ENCODE measurements at regions not wholly inside any gene's neighbourhood (a gene's known extent, or its start where the extent isn't known, plus 50 kb on each side); places are given as distances from the start of the nearest gene placed in this dataset.

- no peak for TF ChIP-seq HIC1 (tag by site-specific recombination; IDR thresholded peaks at IDR 0.05)
- TF ChIP-seq ZNF585B (tag by site-specific recombination; IDR thresholded peaks at IDR 0.05): no peak
- no peak for TF ChIP-seq ZNF174 (tag by site-specific recombination; IDR thresholded peaks at IDR 0.05)
These were observed 64.1 kb upstream of the SSX2IP start (continued) for GRCh38 chr1:84754386-84754703.

GRCh38 chr1:84753516-84754385 is 63.5 kb upstream of the SSX2IP start:
- H3K4me1 ChIP-seq (ENCODE audit: control insufficient read depth, insufficient read depth, low read length): no peaks in the 10 kb centered on the region
- H3K9me3 ChIP-seq (ENCODE audit: control insufficient read depth, insufficient read depth, low read depth, low read length): no peaks in the 10 kb centered on the region
- ChIA-PET CTCF (interaction anchor here (0.6 to 2.5 kb wide), 49 partner anchors 8 to 851 kb away, joined by 3 to 29 read pairs (median 4); partner anchors contain the start of genes GNG5, PRKACB and SPATA1), POLR2A (no interaction called here)
- no peak overlapping the region for H3K27ac ChIP-seq (ENCODE audit: extremely low read depth, low read depth, low read length)
- H3K4me3 ChIP-seq (ENCODE audit: low read depth, low read length): no peak overlapping the region
- no peaks in the 10 kb centered on the region for H3K36me3 ChIP-seq (ENCODE audit: control insufficient read depth in 2 of 2, insufficient read depth in 1 of 2, low read length in 2 of 2)
- TF ChIP-seq SP7 (tag by site-specific recombination; IDR thresholded peaks at IDR 0.05) (0 out of 2 replicates have a peak, but pooled peaks have one; percentile 26), ZFP41 (tag by site-specific recombination; IDR thresholded peaks at IDR 0.05; ENCODE audit: borderline replicate concordance) (no peak), ZNF792 (tag by site-specific recombination; IDR thresholded peaks at IDR 0.05) (no peak), ZNF350 (tag by site-specific recombination; IDR thresholded peaks at IDR 0.05) (no peak), ZNF341 (tag by site-specific recombination; IDR thresholded peaks at IDR 0.05; ENCODE audit: low read depth) (no peak), ZNF677 (tag by site-specific recombination; IDR thresholded peaks at IDR 0.05) (no peak), BCL11B (tag by site-specific recombination; IDR thresholded peaks at IDR 0.05; ENCODE audit: low read depth) (no peak), ZNF654 (tag by site-specific recombination; IDR thresholded peaks at IDR 0.05; ENCODE audit: low read depth) (peak; percentile 98), ZNF561 (tag by site-specific recombination; IDR thresholded peaks at IDR 0.05; ENCODE audit: borderline replicate concordance) (0 out of 2 replicates have a peak, but pooled peaks have one; percentile 53), ZNF660 (tag by site-specific recombination; IDR thresholded peaks at IDR 0.05) (0 out of 2 replicates have a peak, but pooled peaks have one; percentile 52), WT1 (tag by site-specific recombination; IDR thresholded peaks at IDR 0.05) (0 out of 2 replicates have a peak, but pooled peaks have one; percentile 14), SALL2 (tag by site-specific recombination; IDR thresholded peaks at IDR 0.05; ENCODE audit: borderline replicate concordance) (no peak), MYNN (tag by site-specific recombination; IDR thresholded peaks at IDR 0.05; ENCODE audit: borderline replicate concordance) (no peak), ZNF501 (tag by site-specific recombination; IDR thresholded peaks at IDR 0.05) (peak; percentile 21; the same call in 1 of the 2 replicates), OVOL3 (tag by site-specific recombination; IDR thresholded peaks at IDR 0.05) (no peak), ZNF302 (tag by site-specific recombination; IDR thresholded peaks at IDR 0.05; ENCODE audit: low read depth) (no peak), ZNF2 (tag by site-specific recombination; IDR thresholded peaks at IDR 0.05) (peak; percentile 97), ZFP37 (tag by site-specific recombination; IDR thresholded peaks at IDR 0.05) (0 out of 2 replicates have a peak, but pooled peaks have one; percentile 39), AEBP2 (tag by site-specific recombination; IDR thresholded peaks at IDR 0.05; ENCODE audit: borderline replicate concordance) (no peak), ZNF521 (tag by site-specific recombination; IDR thresholded peaks at IDR 0.05) (no peak), ZNF214 (tag by site-specific recombination; IDR thresholded peaks at IDR 0.05; ENCODE audit: borderline replicate concordance) (no peak)
- TF ChIP-seq, protein P1, sequence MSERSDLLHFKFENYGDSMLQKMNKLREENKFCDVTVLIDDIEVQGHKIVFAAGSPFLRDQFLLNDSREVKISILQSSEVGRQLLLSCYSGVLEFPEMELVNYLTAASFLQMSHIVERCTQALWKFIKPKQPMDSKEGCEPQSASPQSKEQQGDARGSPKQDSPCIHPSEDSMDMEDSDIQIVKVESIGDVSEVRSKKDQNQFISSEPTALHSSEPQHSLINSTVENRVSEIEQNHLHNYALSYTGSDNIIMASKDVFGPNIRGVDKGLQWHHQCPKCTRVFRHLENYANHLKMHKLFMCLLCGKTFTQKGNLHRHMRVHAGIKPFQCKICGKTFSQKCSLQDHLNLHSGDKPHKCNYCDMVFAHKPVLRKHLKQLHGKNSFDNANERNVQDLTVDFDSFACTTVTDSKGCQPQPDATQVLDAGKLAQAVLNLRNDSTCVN (tag by site-specific recombination; optimal IDR thresholded peaks at IDR 0.05): no peak
- TF ChIP-seq, protein P2, sequence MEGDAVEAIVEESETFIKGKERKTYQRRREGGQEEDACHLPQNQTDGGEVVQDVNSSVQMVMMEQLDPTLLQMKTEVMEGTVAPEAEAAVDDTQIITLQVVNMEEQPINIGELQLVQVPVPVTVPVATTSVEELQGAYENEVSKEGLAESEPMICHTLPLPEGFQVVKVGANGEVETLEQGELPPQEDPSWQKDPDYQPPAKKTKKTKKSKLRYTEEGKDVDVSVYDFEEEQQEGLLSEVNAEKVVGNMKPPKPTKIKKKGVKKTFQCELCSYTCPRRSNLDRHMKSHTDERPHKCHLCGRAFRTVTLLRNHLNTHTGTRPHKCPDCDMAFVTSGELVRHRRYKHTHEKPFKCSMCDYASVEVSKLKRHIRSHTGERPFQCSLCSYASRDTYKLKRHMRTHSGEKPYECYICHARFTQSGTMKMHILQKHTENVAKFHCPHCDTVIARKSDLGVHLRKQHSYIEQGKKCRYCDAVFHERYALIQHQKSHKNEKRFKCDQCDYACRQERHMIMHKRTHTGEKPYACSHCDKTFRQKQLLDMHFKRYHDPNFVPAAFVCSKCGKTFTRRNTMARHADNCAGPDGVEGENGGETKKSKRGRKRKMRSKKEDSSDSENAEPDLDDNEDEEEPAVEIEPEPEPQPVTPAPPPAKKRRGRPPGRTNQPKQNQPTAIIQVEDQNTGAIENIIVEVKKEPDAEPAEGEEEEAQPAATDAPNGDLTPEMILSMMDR (tag by site-specific recombination; IDR thresholded peaks at IDR 0.05): peak; percentile 91
- TF ChIP-seq, protein P3, sequence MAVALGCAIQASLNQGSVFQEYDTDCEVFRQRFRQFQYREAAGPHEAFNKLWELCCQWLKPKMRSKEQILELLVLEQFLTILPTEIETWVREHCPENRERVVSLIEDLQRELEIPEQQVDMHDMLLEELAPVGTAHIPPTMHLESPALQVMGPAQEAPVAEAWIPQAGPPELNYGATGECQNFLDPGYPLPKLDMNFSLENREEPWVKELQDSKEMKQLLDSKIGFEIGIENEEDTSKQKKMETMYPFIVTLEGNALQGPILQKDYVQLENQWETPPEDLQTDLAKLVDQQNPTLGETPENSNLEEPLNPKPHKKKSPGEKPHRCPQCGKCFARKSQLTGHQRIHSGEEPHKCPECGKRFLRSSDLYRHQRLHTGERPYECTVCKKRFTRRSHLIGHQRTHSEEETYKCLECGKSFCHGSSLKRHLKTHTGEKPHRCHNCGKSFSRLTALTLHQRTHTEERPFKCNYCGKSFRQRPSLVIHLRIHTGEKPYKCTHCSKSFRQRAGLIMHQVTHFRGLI (tag by site-specific recombination; IDR thresholded peaks at IDR 0.05): no peak

All from HEK293 (cell line).